ENCODE measurements at regions not wholly inside any gene's neighbourhood (a gene's known extent, or its start where the extent isn't known, plus 50 kb on each side); places are given as distances from the start of the nearest gene placed in this dataset.
"Not testable (repeated sequence)": the region's sequence is repeated elsewhere in the genome, so short reads cannot be mapped to it uniquely, and the experiment has no call there.

DNA sequence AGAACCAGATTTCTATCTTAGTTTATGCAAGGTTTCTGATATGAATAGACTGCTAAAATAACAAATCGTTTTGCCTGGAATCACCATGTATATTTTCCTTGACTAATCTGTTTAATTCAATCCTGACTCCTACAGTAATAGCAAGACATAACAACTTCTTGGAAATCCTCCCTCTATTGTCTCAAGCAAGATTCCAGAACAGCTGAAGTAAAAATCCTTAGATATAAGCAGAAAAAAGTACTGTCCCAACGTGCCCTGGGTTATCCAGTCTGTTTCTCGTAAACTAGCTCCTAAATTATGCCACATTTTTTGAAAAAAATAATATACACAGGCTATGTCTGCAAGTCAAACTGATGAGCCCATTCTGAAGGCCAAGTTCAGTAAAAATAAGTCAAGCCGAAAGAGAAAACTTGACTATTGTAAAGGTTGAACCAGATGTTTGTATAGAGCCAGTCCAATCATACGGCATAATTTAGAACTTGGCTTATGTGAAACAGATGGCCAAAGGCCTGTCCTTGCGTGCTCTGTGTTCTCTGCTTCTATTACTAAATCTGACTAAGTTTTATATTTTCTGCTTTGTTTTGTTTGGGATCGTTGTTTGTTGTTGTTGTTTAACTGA is 341.6 kb upstream of the NRSN1 start:
- no peak for DNase-seq (ENCODE audit: unreplicated experiment)
- no peak overlapping the region for H3K4me3 Mint-ChIP-seq (ENCODE audit: unreplicated experiment)
- intact Hi-C loops (cut with micrococcal nuclease) = no loop called here
- no peaks in the 10 kb centered on the region for H3K36me3 Mint-ChIP-seq (ENCODE audit: insufficient read depth, unreplicated experiment)
- POLR2A ChIA-PET = interaction anchor here (0.6 kb wide), 1 partner anchor 197 kb away, joined by 3 read pairs; no protein-coding TSS in a partner anchor
- CTCF ChIA-PET = no interaction called here
- no peak overlapping the region for H3K27ac Mint-ChIP-seq (ENCODE audit: low read depth, unreplicated experiment)
- no peaks in the 10 kb centered on the region for H3K9me3 Mint-ChIP-seq (ENCODE audit: unreplicated experiment)
- no peaks in the 10 kb centered on the region for H3K4me1 Mint-ChIP-seq (ENCODE audit: insufficient read depth, unreplicated experiment)
- TF ChIP-seq, protein P1, sequence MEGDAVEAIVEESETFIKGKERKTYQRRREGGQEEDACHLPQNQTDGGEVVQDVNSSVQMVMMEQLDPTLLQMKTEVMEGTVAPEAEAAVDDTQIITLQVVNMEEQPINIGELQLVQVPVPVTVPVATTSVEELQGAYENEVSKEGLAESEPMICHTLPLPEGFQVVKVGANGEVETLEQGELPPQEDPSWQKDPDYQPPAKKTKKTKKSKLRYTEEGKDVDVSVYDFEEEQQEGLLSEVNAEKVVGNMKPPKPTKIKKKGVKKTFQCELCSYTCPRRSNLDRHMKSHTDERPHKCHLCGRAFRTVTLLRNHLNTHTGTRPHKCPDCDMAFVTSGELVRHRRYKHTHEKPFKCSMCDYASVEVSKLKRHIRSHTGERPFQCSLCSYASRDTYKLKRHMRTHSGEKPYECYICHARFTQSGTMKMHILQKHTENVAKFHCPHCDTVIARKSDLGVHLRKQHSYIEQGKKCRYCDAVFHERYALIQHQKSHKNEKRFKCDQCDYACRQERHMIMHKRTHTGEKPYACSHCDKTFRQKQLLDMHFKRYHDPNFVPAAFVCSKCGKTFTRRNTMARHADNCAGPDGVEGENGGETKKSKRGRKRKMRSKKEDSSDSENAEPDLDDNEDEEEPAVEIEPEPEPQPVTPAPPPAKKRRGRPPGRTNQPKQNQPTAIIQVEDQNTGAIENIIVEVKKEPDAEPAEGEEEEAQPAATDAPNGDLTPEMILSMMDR (IDR thresholded peaks at IDR 0.05; ENCODE audit: unreplicated experiment) = no peak
- no peaks in the 10 kb centered on the region for H3K27me3 Mint-ChIP-seq (ENCODE audit: insufficient read depth, unreplicated experiment)
- BruUV-seq (replicated peaks) = no TSS peak

- Mint-ChIP-seq H3K4me3 (ENCODE audit: unreplicated experiment) (no peak overlapping the region), H3K9me3 (ENCODE audit: unreplicated experiment) (no peaks in the 10 kb centered on the region), H3K27me3 (ENCODE audit: insufficient read depth, unreplicated experiment) (no peaks in the 10 kb centered on the region), H3K4me1 (ENCODE audit: insufficient read depth, unreplicated experiment) (no peaks in the 10 kb centered on the region), H3K36me3 (ENCODE audit: insufficient read depth, unreplicated experiment) (no peaks in the 10 kb centered on the region), H3K27ac (ENCODE audit: low read depth, unreplicated experiment) (no peak overlapping the region)
- POLR2A ChIA-PET = no interaction called here
- BruUV-seq (replicated peaks) = no TSS peak
- no peak for DNase-seq (ENCODE audit: unreplicated experiment)
- TF ChIP-seq, protein P1 (IDR thresholded peaks at IDR 0.05; ENCODE audit: unreplicated experiment) = no peak
- CTCF ChIA-PET = no interaction called here
- intact Hi-C loops (cut with micrococcal nuclease) = no loop called here
Measured at GRCh38 chr6:23790756-23791155, 335.3 kb upstream of the NRSN1 start.

DNA sequence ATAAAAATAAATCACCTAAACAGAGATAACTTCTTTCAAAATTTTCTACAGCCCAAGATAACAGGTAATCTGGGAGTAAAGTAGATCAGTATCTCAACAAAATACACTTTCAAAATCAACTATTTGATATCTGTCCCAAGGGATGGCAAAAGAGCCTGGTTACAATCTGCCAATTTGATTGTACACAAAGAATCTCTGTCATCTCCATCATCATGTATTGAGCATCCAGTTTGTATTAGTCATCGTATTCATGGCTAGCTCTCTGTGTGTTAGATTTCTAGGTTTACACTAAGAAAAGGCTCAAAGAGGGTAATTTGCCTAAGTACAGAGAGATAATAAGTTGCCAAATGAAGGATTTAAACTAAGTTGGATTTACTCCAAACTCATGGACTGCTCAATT is 329.0 kb upstream of the NRSN1 start:
- BruUV-seq (replicated peaks) = no TSS peak
- H3K36me3 Mint-ChIP-seq (ENCODE audit: insufficient read depth, unreplicated experiment) = no peaks in the 10 kb centered on the region
- H3K27ac Mint-ChIP-seq (ENCODE audit: low read depth, unreplicated experiment) = no peak overlapping the region
- ChIA-PET POLR2A (no interaction called here), CTCF (no interaction called here)
- no peaks in the 10 kb centered on the region for H3K27me3 Mint-ChIP-seq (ENCODE audit: insufficient read depth, unreplicated experiment)
- no peaks in the 10 kb centered on the region for H3K4me1 Mint-ChIP-seq (ENCODE audit: insufficient read depth, unreplicated experiment)
- no peak overlapping the region for H3K4me3 Mint-ChIP-seq (ENCODE audit: unreplicated experiment)
- TF ChIP-seq, protein P1 (IDR thresholded peaks at IDR 0.05; ENCODE audit: unreplicated experiment) = no peak
- DNase-seq (ENCODE audit: unreplicated experiment) = no peak
- intact Hi-C loops (cut with micrococcal nuclease) = no loop called here
- no peaks in the 10 kb centered on the region for H3K9me3 Mint-ChIP-seq (ENCODE audit: unreplicated experiment)

GRCh38 chr6:23804289-23804688 is 321.7 kb upstream of the NRSN1 start:
- H3K9me3 Mint-ChIP-seq (ENCODE audit: unreplicated experiment); intact Hi-C loops (cut with micrococcal nuclease); CTCF ChIA-PET; H3K27ac Mint-ChIP-seq (ENCODE audit: low read depth, unreplicated experiment); H3K4me1 Mint-ChIP-seq (ENCODE audit: insufficient read depth, unreplicated experiment); H3K36me3 Mint-ChIP-seq (ENCODE audit: insufficient read depth, unreplicated experiment); H3K4me3 Mint-ChIP-seq (ENCODE audit: unreplicated experiment); POLR2A ChIA-PET; H3K27me3 Mint-ChIP-seq (ENCODE audit: insufficient read depth, unreplicated experiment); BruUV-seq (replicated peaks): not testable (repeated sequence)
- DNase-seq (ENCODE audit: unreplicated experiment) = peak; percentile 10

DNA sequence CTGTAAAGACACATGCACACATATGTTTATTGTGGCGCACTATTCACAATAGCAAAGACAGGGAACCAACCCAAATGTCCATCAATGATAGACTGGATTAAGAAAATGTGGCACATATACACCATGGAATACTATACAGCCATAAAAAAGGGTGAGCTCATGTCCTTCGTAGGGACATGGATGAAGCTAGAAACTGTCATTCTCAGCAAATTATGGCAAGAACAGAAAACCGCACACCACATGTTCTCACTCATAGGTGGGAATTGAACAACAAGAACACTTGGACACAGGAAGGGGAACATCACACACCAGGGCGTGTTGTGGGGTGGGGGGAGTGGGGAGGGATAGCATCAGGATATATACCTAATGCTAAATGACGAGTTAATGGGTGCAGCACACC is 304.9 kb upstream of the NRSN1 start:
- BruUV-seq (replicated peaks); CTCF ChIA-PET; H3K36me3 Mint-ChIP-seq (ENCODE audit: insufficient read depth, unreplicated experiment); POLR2A ChIA-PET; H3K27ac Mint-ChIP-seq (ENCODE audit: low read depth, unreplicated experiment); intact Hi-C loops (cut with micrococcal nuclease); DNase-seq (ENCODE audit: unreplicated experiment); H3K27me3 Mint-ChIP-seq (ENCODE audit: insufficient read depth, unreplicated experiment); H3K9me3 Mint-ChIP-seq (ENCODE audit: unreplicated experiment); H3K4me1 Mint-ChIP-seq (ENCODE audit: insufficient read depth, unreplicated experiment); H3K4me3 Mint-ChIP-seq (ENCODE audit: unreplicated experiment): not testable (repeated sequence)
